ENCODE measurements at regions not wholly inside any gene's neighbourhood (a gene's known extent, or its start where the extent isn't known, plus 50 kb on each side); places are given as distances from the start of the nearest gene placed in this dataset.

DNA sequence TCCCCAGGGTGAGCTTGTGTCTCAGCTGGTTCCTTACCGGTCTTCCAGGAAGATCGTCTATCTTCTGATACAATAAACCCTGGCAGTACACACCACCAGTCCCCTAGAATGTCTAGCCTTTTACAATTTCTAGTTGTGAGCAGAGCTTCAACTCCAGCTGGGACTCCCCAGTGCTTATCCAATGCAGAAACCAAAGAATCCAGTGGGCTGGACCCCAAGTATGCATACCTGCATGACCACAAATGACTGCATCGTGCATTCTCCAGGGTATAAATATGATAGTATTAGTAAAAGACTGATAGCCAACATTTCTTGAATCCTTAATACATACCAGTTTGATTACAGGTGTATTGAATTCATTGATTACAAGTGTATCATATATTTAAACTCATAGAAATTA, 176.0 kb downstream of the SATB1 start:
- WGBS (ENCODE audit: extremely low coverage, insufficient coverage, insufficient read length) = no CpG with 5 or more reads among the region's 3 CpGs
- no peak overlapping the region for H4K12ac ChIP-seq (ENCODE audit: low read depth, low read length)
- no peak overlapping the region for H3K4me3 ChIP-seq (ENCODE audit: low read depth, low read length)
- no peaks in the 10 kb centered on the region for H3K36me3 ChIP-seq (ENCODE audit: control insufficient read depth in 1 of 2, insufficient read depth in 2 of 2, low read length in 2 of 2)
- no peak overlapping the region for H3K4ac ChIP-seq (ENCODE audit: low read depth, low read length)
- no peak overlapping the region for H3K4me2 ChIP-seq (ENCODE audit: low read length)
- no peaks in the 10 kb centered on the region for H3K27me3 ChIP-seq (ENCODE audit: insufficient read depth, low read length)
- no peak overlapping the region for H3K23ac ChIP-seq (ENCODE audit: low read length)
- no peaks in the 10 kb centered on the region for H3K9me3 ChIP-seq (ENCODE audit: insufficient read depth, low read depth, low read length)
- H3K79me2 ChIP-seq (ENCODE audit: control insufficient read depth, insufficient read depth, low read length, poor library complexity) = no peaks in the 10 kb centered on the region
- no peak overlapping the region for H3K27ac ChIP-seq (ENCODE audit: low read depth, low read length)
- no peak overlapping the region for H2AFZ ChIP-seq (ENCODE audit: insufficient read depth, low read length, poor library complexity)
- H3K9ac ChIP-seq (ENCODE audit: low read length) = no peak overlapping the region
- H3K14ac ChIP-seq (ENCODE audit: low read length) = no peak overlapping the region
- H4K91ac ChIP-seq (ENCODE audit: low read depth, low read length) = no peak overlapping the region
- no peak overlapping the region for H2BK120ac ChIP-seq (ENCODE audit: insufficient read depth, low read length, poor library complexity)
- H2AK5ac ChIP-seq (ENCODE audit: low read length) = no peak overlapping the region
- H2BK5ac ChIP-seq (ENCODE audit: low read depth, low read length, poor library complexity) = no peak overlapping the region
- no peaks in the 10 kb centered on the region for H3K79me1 ChIP-seq (ENCODE audit: low read length)
- H2BK12ac ChIP-seq (ENCODE audit: low read length) = no peak overlapping the region
- no peak for DNase-seq
- no peak overlapping the region for H4K8ac ChIP-seq (ENCODE audit: low read depth, low read length)
- H3K18ac ChIP-seq (ENCODE audit: low read length) = no peak overlapping the region
- H3K4me1 ChIP-seq (ENCODE audit: control insufficient read depth in 1 of 2, insufficient read depth in 2 of 2, low read length in 2 of 2) = peaks cover 3 to 11% of the 10 kb centered on the region in 2 experiments

DNA sequence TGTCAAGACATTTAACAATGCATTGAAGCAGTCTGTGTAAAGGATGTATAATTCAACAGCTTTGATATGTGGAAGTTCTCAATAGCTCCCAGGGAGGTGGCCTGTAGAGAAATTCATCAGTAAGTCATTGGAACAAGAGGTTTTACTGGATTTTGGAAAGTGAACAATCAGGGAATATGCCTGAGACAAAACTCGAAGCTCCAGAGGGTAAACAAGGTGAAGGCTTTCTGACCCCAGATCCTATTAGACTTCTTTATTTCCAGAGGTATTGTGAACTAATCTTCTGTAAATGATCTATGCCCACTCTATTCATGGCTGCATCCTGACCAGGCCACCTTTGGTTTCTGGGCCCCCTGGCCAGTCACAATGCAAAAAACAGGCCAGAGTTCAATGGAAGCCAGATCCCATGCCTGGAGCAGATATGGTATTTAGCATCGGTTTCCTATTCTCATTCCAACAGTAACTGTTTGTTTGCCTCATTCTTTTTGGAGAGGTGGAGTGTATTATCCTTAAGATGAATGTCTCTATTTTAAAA, 177.3 kb downstream of the SATB1 start:
- Histone ChIP-seq H3K27ac (ENCODE audit: low read depth, low read length) (peak overlapping the region; percentile 33), H3K14ac (ENCODE audit: low read length) (no peak overlapping the region), H3K4me1 (ENCODE audit: control insufficient read depth in 1 of 2, insufficient read depth in 2 of 2, low read length in 2 of 2) (peaks cover 3 to 11% of the 10 kb centered on the region in 2 experiments), H3K9ac (ENCODE audit: low read length) (no peak overlapping the region), H3K36me3 (ENCODE audit: control insufficient read depth in 1 of 2, insufficient read depth in 2 of 2, low read length in 2 of 2) (no peaks in the 10 kb centered on the region), H2BK5ac (ENCODE audit: low read depth, low read length, poor library complexity) (no peak overlapping the region), H3K4me3 (ENCODE audit: low read depth, low read length) (no peak overlapping the region), H2BK12ac (ENCODE audit: low read length) (no peak overlapping the region), H2AK5ac (ENCODE audit: low read length) (no peak overlapping the region), H2AFZ (ENCODE audit: insufficient read depth, low read length, poor library complexity) (no peak overlapping the region), H4K91ac (ENCODE audit: low read depth, low read length) (no peak overlapping the region), H3K18ac (ENCODE audit: low read length) (no peak overlapping the region), H3K4me2 (ENCODE audit: low read length) (no peak overlapping the region), H3K23ac (ENCODE audit: low read length) (no peak overlapping the region), H3K9me3 (ENCODE audit: insufficient read depth, low read depth, low read length) (no peaks in the 10 kb centered on the region), H2BK120ac (ENCODE audit: insufficient read depth, low read length, poor library complexity) (no peak overlapping the region), H3K4ac (ENCODE audit: low read depth, low read length) (no peak overlapping the region), H3K27me3 (ENCODE audit: insufficient read depth, low read length) (no peaks in the 10 kb centered on the region), H3K79me1 (ENCODE audit: low read length) (no peaks in the 10 kb centered on the region), H4K12ac (ENCODE audit: low read depth, low read length) (no peak overlapping the region), H4K8ac (ENCODE audit: low read depth, low read length) (no peak overlapping the region), H3K79me2 (ENCODE audit: control insufficient read depth, insufficient read depth, low read length, poor library complexity) (no peaks in the 10 kb centered on the region)
- WGBS (ENCODE audit: extremely low coverage, insufficient coverage, insufficient read length) = no CpG with 5 or more reads among the region's 2 CpGs
- DNase-seq = no peak

DNA sequence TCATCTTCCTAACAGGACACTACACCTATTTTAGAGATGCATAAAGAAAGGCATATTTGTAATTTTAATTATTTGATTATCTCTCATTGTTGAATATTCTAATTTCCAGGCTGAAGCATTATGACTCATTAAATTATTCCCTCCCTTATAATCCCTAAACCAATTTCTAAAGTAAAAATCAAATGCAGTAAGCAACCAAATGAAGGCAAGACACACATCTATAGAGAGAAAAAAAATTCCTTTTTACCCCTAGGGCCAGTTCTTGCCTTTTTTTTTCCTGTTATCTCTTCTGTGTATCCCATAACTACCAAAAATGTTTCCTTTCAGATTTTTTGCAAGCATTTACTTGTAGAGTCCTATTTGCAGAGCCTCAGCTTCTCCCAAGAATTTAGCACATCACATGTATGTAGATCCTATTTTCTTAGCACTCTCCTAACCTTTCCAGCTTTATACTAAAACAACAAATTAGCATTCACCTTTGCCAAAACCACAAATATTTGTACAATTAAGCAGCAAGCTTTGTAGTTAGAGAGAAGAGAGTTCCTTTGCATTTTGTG, 177.9 kb downstream of the SATB1 start:
- Histone ChIP-seq H3K79me2 (ENCODE audit: control insufficient read depth, insufficient read depth, low read length, poor library complexity) (no peaks in the 10 kb centered on the region), H2BK5ac (ENCODE audit: low read depth, low read length, poor library complexity) (no peak overlapping the region), H4K8ac (ENCODE audit: low read depth, low read length) (no peak overlapping the region), H3K36me3 (ENCODE audit: control insufficient read depth in 1 of 2, insufficient read depth in 2 of 2, low read length in 2 of 2) (no peaks in the 10 kb centered on the region), H3K14ac (ENCODE audit: low read length) (no peak overlapping the region), H3K79me1 (ENCODE audit: low read length) (no peaks in the 10 kb centered on the region), H4K12ac (ENCODE audit: low read depth, low read length) (no peak overlapping the region), H3K4ac (ENCODE audit: low read depth, low read length) (no peak overlapping the region), H3K4me3 (ENCODE audit: low read depth, low read length) (no peak overlapping the region), H3K27me3 (ENCODE audit: insufficient read depth, low read length) (no peaks in the 10 kb centered on the region), H3K23ac (ENCODE audit: low read length) (no peak overlapping the region), H4K91ac (ENCODE audit: low read depth, low read length) (no peak overlapping the region), H3K9me3 (ENCODE audit: insufficient read depth, low read depth, low read length) (no peaks in the 10 kb centered on the region), H2BK12ac (ENCODE audit: low read length) (no peak overlapping the region), H3K18ac (ENCODE audit: low read length) (no peak overlapping the region), H2BK120ac (ENCODE audit: insufficient read depth, low read length, poor library complexity) (no peak overlapping the region), H3K27ac (ENCODE audit: low read depth, low read length) (peak overlapping the region; percentile 33), H3K4me1 (ENCODE audit: control insufficient read depth in 1 of 2, insufficient read depth in 2 of 2, low read length in 2 of 2) (peaks cover 3 to 11% of the 10 kb centered on the region in 2 experiments), H3K9ac (ENCODE audit: low read length) (no peak overlapping the region), H3K4me2 (ENCODE audit: low read length) (no peak overlapping the region), H2AFZ (ENCODE audit: insufficient read depth, low read length, poor library complexity) (no peak overlapping the region), H2AK5ac (ENCODE audit: low read length) (no peak overlapping the region)
- DNase-seq = no peak

DNA sequence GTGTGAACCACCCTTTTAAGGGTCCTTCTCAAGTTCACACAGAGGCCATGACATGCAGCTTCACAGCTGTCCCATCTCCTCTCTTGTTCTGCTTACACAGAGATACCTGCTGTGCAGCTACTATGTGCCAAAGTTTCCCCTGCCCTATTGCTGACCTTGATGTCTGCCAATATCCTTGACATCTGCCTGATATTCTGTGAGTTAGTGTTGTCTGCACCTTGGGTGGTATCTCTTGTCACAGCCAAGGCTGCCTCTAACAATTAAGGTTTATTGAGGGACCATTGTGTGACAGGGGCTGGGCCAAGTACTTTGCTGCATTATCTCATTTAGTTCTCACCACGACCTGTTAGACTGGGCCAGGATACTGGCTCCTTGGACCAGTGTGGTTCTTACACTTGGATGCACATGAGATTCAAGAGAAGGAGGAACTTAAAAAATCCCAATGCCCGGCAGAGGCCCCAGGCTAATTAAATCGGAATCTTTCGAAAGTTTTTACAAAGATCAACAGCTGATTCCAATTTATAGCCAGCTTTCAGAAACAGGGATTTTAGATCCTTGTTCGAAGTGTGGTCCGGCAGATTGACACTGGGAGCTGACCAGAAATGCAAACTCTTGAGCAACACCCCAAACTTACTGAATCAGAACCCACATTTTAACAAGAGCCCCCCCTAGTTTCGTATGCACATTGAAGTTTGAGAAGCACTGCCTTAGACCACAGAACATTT, 178.6 kb downstream of the SATB1 start:
- Histone ChIP-seq H2AK5ac (ENCODE audit: low read length) (no peak overlapping the region), H4K91ac (ENCODE audit: low read depth, low read length) (no peak overlapping the region), H3K18ac (ENCODE audit: low read length) (no peak overlapping the region), H3K14ac (ENCODE audit: low read length) (no peak overlapping the region), H3K79me2 (ENCODE audit: control insufficient read depth, insufficient read depth, low read length, poor library complexity) (no peaks in the 10 kb centered on the region), H3K4me3 (ENCODE audit: low read depth, low read length) (no peak overlapping the region), H2BK120ac (ENCODE audit: insufficient read depth, low read length, poor library complexity) (no peak overlapping the region), H3K9me3 (ENCODE audit: insufficient read depth, low read depth, low read length) (no peaks in the 10 kb centered on the region), H2AFZ (ENCODE audit: insufficient read depth, low read length, poor library complexity) (no peak overlapping the region), H3K4ac (ENCODE audit: low read depth, low read length) (no peak overlapping the region), H3K27ac (ENCODE audit: low read depth, low read length) (no peak overlapping the region), H4K12ac (ENCODE audit: low read depth, low read length) (no peak overlapping the region), H3K36me3 (ENCODE audit: control insufficient read depth in 1 of 2, insufficient read depth in 2 of 2, low read length in 2 of 2) (no peaks in the 10 kb centered on the region), H3K9ac (ENCODE audit: low read length) (peak overlapping the region; percentile 61), H4K8ac (ENCODE audit: low read depth, low read length) (no peak overlapping the region), H2BK12ac (ENCODE audit: low read length) (no peak overlapping the region), H2BK5ac (ENCODE audit: low read depth, low read length, poor library complexity) (no peak overlapping the region), H3K4me1 (ENCODE audit: control insufficient read depth in 1 of 2, insufficient read depth in 2 of 2, low read length in 2 of 2) (peaks cover 3 to 11% of the 10 kb centered on the region in 2 experiments), H3K23ac (ENCODE audit: low read length) (no peak overlapping the region), H3K79me1 (ENCODE audit: low read length) (no peaks in the 10 kb centered on the region), H3K27me3 (ENCODE audit: insufficient read depth, low read length) (no peaks in the 10 kb centered on the region), H3K4me2 (ENCODE audit: low read length) (no peak overlapping the region)
- no CpG with 5 or more reads among the region's 7 CpGs for WGBS (ENCODE audit: extremely low coverage, insufficient coverage, insufficient read length)
- no peak for DNase-seq
